ENCODE measurements at regions not wholly inside any gene's neighbourhood (a gene's known extent, or its start where the extent isn't known, plus 50 kb on each side); places are given as distances from the start of the nearest gene placed in this dataset.

GRCh38 chr5:68547622-68548021, 332.1 kb downstream of the PIK3R1 start:
- no peaks in the 10 kb centered on the region for H3K36me3 ChIP-seq
- H3K4me3 ChIP-seq (ENCODE audit: low read depth, low read length) = no peak overlapping the region
- TF ChIP-seq CTCF (IDR thresholded peaks at IDR 0.05; ENCODE audit: low read depth, low read length) = no peak
- no peak for DNase-seq
- no peaks in the 10 kb centered on the region for H3K9me3 ChIP-seq (ENCODE audit: severe bottlenecking)
- H3K27me3 ChIP-seq (ENCODE audit: insufficient read depth, low read depth, severe bottlenecking) = no peaks in the 10 kb centered on the region
- H3K27ac ChIP-seq = no peak overlapping the region

GRCh38 chr5:68548959-68549676, 333.6 kb downstream of the PIK3R1 start:
- H3K36me3 ChIP-seq = no peaks in the 10 kb centered on the region
- no peak overlapping the region for H3K4me3 ChIP-seq (ENCODE audit: low read depth, low read length)
- peaks cover 2% of the 10 kb centered on the region for H3K9me3 ChIP-seq (ENCODE audit: severe bottlenecking)
- TF ChIP-seq CTCF (IDR thresholded peaks at IDR 0.05; ENCODE audit: low read depth, low read length) = no peak
- H3K27ac ChIP-seq = no peak overlapping the region
- H3K27me3 ChIP-seq (ENCODE audit: insufficient read depth, low read depth, severe bottlenecking) = no peaks in the 10 kb centered on the region
- DNase-seq = no peak

GRCh38 chr5:68550015-68550414, 334.5 kb downstream of the PIK3R1 start:
- DNase-seq = no peak
- Histone ChIP-seq H3K4me3 (ENCODE audit: low read depth, low read length) (no peak overlapping the region), H3K27ac (no peak overlapping the region), H3K27me3 (ENCODE audit: insufficient read depth, low read depth, severe bottlenecking) (no peaks in the 10 kb centered on the region), H3K9me3 (ENCODE audit: severe bottlenecking) (peaks cover 2% of the 10 kb centered on the region), H3K36me3 (no peaks in the 10 kb centered on the region)
- TF ChIP-seq CTCF (IDR thresholded peaks at IDR 0.05; ENCODE audit: low read depth, low read length) = no peak

GRCh38 chr5:68551436-68551835, 335.9 kb downstream of the PIK3R1 start:
- peaks cover 2% of the 10 kb centered on the region for H3K9me3 ChIP-seq (ENCODE audit: severe bottlenecking)
- H3K36me3 ChIP-seq = no peaks in the 10 kb centered on the region
- DNase-seq = no peak
- no peak overlapping the region for H3K4me3 ChIP-seq (ENCODE audit: low read depth, low read length)
- H3K27me3 ChIP-seq (ENCODE audit: insufficient read depth, low read depth, severe bottlenecking) = no peaks in the 10 kb centered on the region
- TF ChIP-seq CTCF (IDR thresholded peaks at IDR 0.05; ENCODE audit: low read depth, low read length) = no peak
- H3K27ac ChIP-seq = no peak overlapping the region

- Histone ChIP-seq H3K27me3 (ENCODE audit: insufficient read depth, low read depth, severe bottlenecking) (no peaks in the 10 kb centered on the region), H3K36me3 (no peaks in the 10 kb centered on the region), H3K27ac (no peak overlapping the region), H3K4me3 (ENCODE audit: low read depth, low read length) (no peak overlapping the region), H3K9me3 (ENCODE audit: severe bottlenecking) (peaks cover 2% of the 10 kb centered on the region)
- peak; percentile 34 for DNase-seq
- TF ChIP-seq CTCF (IDR thresholded peaks at IDR 0.05; ENCODE audit: low read depth, low read length) = no peak
Measured at GRCh38 chr5:68554571-68555279, 339.2 kb downstream of the PIK3R1 start.
